Glutamatergic neuron (in vitro differentiated cells): ENCODE measurements at regions not wholly inside any gene's neighbourhood (a gene's known extent, or its start where the extent isn't known, plus 50 kb on each side); places are given as distances from the start of the nearest gene placed in this dataset.

Experiments
- DNase-seq: peaks from one replicate; pipeline ENCODE4 v3.0.0; 2022
- H3K27ac Mint-ChIP-seq: one replicate; pipeline ENCODE4 v1.8.0; 2020; ENCODE audit warnings: mild to moderate bottlenecking, mixed read lengths, inconsistent platforms; ENCODE audit not compliant: unreplicated experiment
- H3K27me3 Mint-ChIP-seq: one replicate; pipeline ENCODE4 v1.8.0; 2020; ENCODE audit warnings: mild to moderate bottlenecking, moderate library complexity, mixed read lengths, inconsistent platforms; ENCODE audit not compliant: unreplicated experiment
- H3K36me3 Mint-ChIP-seq: one replicate; pipeline ENCODE4 v1.8.0; 2020; ENCODE audit warnings: mild to moderate bottlenecking, mixed read lengths, inconsistent platforms; ENCODE audit not compliant: unreplicated experiment
- H3K4me1 Mint-ChIP-seq: one replicate; pipeline ENCODE4 v1.8.0; 2020; ENCODE audit warnings: mild to moderate bottlenecking, low read depth, mixed read lengths, inconsistent platforms; ENCODE audit not compliant: unreplicated experiment
- H3K4me3 Mint-ChIP-seq: one replicate; pipeline ENCODE4 v1.8.0; 2020; ENCODE audit warnings: mild to moderate bottlenecking, mixed read lengths, inconsistent platforms; ENCODE audit not compliant: unreplicated experiment
- H3K9me3 Mint-ChIP-seq: one replicate; pipeline ENCODE4 v1.8.0; 2020; ENCODE audit warnings: mild to moderate bottlenecking, moderate library complexity, mixed read lengths, inconsistent platforms; ENCODE audit not compliant: unreplicated experiment
- TF ChIP-seq, protein P1 (sequence below): fragments of 200-600 bp; sonication (generic); IDR thresholded peaks from one replicate; pipeline ENCODE4 v1.5.0; 2021; ENCODE audit not compliant: partially characterized antibody, unreplicated experiment

DNA sequence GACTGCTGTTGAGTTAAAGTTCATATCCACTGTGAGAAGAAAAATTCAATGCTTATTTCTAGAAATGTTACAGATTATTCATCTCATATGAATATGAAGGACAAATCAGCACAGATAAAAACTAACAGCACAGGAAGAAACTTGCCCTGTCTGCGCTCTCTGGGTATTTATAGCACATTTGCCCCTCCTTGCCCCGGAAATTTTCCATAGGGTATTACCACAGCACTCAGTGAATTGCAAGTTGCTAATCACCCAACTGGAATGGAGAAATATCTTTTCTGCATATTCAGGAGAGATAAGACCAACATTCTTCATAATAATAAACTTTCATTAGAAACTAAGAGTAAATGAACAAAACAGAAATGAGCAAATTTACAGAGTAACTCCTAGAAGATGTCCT, 318.0 kb upstream of the KLF12 start:
- no peak overlapping the region for H3K27ac Mint-ChIP-seq
- no peaks in the 10 kb centered on the region for H3K36me3 Mint-ChIP-seq
- TF ChIP-seq, protein P1, sequence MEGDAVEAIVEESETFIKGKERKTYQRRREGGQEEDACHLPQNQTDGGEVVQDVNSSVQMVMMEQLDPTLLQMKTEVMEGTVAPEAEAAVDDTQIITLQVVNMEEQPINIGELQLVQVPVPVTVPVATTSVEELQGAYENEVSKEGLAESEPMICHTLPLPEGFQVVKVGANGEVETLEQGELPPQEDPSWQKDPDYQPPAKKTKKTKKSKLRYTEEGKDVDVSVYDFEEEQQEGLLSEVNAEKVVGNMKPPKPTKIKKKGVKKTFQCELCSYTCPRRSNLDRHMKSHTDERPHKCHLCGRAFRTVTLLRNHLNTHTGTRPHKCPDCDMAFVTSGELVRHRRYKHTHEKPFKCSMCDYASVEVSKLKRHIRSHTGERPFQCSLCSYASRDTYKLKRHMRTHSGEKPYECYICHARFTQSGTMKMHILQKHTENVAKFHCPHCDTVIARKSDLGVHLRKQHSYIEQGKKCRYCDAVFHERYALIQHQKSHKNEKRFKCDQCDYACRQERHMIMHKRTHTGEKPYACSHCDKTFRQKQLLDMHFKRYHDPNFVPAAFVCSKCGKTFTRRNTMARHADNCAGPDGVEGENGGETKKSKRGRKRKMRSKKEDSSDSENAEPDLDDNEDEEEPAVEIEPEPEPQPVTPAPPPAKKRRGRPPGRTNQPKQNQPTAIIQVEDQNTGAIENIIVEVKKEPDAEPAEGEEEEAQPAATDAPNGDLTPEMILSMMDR = no peak
- no peaks in the 10 kb centered on the region for H3K9me3 Mint-ChIP-seq
- peaks cover 10% of the 10 kb centered on the region for H3K4me1 Mint-ChIP-seq
- no peaks in the 10 kb centered on the region for H3K27me3 Mint-ChIP-seq
- no peak overlapping the region for H3K4me3 Mint-ChIP-seq
- no peak for DNase-seq

DNA sequence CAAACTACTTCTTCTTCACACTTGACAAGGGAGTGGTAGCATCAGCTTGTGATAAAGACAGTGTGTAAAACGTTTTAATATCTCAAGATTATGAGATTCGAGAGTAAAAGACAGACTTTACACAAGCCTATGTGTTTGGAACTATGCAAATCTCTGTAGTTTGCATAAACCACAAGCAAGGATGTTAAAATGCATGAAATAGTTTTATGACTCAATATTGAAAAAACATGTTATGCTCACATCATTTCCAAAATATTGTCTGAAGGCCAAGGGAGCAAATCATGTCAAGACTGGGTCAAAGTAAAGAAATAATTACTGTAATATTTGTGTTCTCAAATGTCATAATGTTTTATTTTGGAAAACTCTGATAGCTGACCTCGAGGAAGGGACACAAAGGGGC, 316.8 kb upstream of the KLF12 start:
- no peaks in the 10 kb centered on the region for H3K9me3 Mint-ChIP-seq
- TF ChIP-seq, protein P1 = no peak
- H3K4me1 Mint-ChIP-seq = peaks cover 10% of the 10 kb centered on the region
- H3K4me3 Mint-ChIP-seq = no peak overlapping the region
- H3K36me3 Mint-ChIP-seq = no peaks in the 10 kb centered on the region
- H3K27me3 Mint-ChIP-seq = no peaks in the 10 kb centered on the region
- H3K27ac Mint-ChIP-seq = no peak overlapping the region
- no peak for DNase-seq

DNA sequence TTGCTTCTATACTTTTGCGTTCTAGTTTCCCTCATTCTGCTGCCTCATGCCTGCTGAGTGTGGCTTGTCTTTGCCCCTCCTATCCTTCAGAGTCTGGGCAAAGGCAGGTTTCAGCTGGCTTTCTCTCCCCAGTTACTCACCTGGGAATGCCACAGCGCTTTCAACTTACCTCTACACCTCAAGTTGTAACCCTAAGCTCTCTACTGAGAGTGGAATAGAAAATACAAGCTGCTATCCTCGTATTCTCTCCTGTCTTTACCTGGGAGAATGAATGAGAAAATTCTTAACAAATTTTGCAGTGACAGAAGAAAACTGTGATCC, 316.3 kb upstream of the KLF12 start:
- TF ChIP-seq, protein P1 = no peak
- Mint-ChIP-seq H3K27me3 (no peaks in the 10 kb centered on the region), H3K36me3 (no peaks in the 10 kb centered on the region), H3K4me1 (peaks cover 13% of the 10 kb centered on the region), H3K4me3 (no peak overlapping the region), H3K9me3 (no peaks in the 10 kb centered on the region), H3K27ac (no peak overlapping the region)
- DNase-seq = no peak

DNA sequence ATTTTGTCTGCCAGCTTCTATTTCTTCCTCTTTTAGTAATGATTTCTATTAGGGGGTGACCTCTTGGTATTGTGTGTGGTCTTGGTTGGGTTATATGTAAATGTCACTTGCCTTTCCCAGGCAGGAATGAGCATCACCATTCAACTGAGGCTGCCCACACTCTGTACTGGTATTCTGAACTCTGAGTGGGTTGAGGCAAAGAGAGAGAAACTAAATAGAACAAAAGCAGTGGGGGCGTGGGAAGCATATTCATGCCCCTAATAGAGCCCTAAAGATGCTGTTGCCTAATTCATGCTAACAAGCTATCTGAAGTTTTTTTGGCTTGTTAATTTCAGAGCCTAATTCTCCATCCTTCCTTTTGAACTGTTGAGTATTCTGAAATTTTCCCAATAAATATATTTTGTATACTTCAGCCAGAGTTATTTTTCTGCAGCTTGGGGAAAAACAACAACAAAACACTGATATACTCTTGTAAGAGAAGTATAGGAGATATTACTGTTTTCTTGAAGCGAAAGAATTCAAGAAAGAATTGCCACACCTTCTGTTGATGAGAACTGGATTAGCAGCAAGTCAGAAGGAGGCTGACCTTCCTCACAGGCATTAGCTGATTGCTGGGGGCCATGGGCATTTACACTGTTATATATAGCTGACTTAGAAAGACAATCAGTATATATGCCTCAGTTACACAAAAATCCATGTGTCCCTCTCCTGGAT, 315.8 kb upstream of the KLF12 start:
- DNase-seq = no peak
- Mint-ChIP-seq H3K4me1 (peaks cover 14% of the 10 kb centered on the region), H3K27me3 (no peaks in the 10 kb centered on the region), H3K27ac (no peak overlapping the region), H3K9me3 (no peaks in the 10 kb centered on the region), H3K4me3 (no peak overlapping the region), H3K36me3 (no peaks in the 10 kb centered on the region)
- TF ChIP-seq, protein P1 = no peak

DNA sequence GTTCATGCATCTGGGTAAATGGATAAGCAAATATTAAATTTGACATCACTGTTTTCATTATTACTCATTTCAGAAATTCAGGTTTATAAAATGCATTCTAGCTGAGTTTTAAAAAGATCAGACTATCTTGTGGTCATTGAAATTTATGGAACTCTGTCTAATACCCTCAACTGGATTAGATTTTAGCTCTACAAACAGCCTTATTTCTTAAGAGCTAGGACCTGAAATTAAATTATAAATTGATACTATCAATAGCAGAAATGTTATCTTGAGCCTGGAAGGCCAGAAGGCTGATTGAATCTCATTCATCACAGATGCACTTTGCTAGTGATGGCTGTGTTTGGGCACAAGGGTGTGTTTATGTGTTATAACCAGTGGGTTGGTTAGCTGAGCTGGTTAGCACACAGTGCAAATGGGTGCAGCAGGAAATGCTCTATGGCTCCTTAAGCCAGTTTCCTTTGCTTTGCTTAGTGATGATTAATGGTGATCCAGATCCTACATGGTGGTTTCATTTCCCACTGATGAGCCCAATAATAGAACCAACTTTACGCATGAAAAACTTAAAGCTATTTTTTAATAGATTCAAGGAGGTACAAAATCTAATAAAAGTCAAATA, 310.8 kb upstream of the KLF12 start:
- Mint-ChIP-seq H3K27me3 (no peaks in the 10 kb centered on the region), H3K4me1 (peaks cover 9% of the 10 kb centered on the region), H3K27ac (no peak overlapping the region), H3K9me3 (peaks cover 2% of the 10 kb centered on the region), H3K36me3 (peaks cover 4% of the 10 kb centered on the region), H3K4me3 (no peak overlapping the region)
- DNase-seq = no peak
- TF ChIP-seq, protein P1 = no peak
